ENCODE measurements at regions not wholly inside any gene's neighbourhood (a gene's known extent, or its start where the extent isn't known, plus 50 kb on each side); places are given as distances from the start of the nearest gene placed in this dataset.

DNA sequence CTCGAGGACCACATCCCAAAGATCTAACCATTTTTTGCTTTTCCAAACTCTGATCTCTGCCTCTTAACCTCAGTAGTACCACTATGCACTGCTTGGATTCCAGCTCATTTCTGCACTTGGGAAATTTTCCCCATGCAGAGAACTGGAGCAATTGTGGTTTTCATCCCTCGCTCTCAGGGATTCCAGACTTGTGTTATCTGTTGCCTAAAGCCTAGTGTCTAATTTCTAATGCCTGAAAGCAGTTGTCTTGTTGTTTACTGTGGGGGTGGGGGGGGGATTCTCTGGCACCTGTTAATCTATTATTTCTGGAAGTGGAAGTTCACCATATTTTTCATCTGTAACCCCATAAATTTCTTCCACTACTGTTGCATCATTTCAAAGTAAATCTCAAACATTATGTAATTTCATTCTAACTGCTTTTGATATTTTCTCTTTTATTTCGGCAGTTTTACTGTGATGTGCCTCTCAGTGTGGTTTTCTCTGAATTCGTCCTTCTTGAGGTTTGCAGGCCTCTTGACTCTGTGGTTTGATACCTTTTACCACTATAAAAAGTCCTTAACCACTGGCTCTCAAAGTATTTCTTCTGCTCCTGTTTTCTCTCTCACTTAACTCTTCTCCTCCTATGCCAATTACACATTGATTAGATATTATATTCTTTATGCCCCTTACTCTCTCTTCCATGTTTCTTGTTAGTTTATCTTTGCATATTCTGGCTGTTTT lies 205.6 kb upstream of the EOLA2 start:
- no peak for DNase-seq

DNA sequence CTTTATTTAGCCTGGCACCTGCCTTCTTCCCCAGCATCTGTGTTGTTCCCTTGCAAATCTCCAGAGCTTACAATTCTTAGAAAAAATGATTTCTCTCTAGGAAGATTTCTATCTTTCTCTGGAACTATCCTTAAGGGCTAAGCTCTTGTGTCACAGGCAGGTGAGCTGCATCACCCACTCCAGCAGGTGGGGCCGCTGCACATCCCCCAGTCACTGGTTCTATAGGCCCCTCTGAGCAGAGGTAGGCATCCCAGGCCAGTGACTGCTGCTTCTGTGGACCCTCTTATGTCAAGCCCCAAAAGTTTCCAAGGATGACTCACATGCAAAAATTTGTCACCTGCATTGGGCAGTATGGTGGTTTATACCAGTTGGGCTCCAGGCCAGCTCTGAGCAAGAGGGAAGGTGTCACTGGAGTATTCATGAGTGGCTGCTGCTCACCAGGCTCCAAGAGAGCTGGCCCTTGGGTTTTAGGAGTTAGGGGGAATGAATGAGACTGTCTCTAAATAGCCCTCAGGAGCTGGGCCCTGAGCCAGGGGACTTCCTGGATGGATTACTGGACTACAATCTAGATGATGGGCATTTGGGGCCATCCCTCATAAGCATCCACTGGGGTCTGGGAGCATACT lies 208.1 kb upstream of the EOLA2 start:
- DNase-seq, result no peak

DNA sequence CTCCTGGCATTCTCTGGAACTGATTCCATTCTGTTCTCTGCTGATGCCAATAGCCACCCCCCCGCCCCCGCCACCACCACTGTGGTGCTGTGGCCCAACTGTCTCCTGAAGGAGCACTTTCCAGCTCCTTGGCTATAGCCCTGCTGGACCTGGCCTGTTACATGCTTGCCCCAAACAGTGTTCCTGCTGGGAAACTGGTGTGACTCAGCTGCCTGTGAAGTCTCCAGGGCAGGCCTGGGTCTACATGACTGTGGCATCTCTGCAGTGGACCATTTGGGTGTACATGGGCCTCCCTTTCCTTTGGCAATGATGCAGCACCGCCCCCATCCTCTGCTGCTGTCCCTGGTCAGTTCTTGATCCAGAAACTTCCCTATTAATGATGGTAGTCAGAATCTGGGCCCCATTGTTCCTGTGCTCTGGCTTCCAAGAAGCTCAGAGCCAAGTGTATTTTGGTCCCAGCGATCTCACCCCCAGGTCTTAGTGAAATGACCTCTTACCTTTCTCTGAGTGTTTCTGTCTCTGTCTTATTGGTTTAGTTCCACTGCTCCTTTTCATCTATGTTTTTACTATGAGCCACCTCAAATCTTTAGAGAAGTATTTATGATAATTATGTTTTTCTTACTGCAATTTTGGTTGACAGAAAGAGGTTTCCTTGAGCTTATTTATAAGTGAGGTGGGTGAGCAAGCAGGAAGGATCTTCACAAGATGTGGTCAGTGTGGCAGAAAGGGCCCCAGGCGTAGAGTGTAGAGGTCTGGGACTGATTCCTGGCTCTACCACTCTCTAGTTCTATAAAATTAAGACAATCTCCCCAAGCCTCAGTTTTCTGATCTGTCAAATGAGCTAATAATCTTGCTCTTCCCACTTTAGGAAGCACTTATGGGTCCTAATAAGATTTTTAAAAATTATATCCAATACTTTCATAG lies 210.7 kb upstream of the EOLA2 start:
- DNase-seq, result no peak

DNA sequence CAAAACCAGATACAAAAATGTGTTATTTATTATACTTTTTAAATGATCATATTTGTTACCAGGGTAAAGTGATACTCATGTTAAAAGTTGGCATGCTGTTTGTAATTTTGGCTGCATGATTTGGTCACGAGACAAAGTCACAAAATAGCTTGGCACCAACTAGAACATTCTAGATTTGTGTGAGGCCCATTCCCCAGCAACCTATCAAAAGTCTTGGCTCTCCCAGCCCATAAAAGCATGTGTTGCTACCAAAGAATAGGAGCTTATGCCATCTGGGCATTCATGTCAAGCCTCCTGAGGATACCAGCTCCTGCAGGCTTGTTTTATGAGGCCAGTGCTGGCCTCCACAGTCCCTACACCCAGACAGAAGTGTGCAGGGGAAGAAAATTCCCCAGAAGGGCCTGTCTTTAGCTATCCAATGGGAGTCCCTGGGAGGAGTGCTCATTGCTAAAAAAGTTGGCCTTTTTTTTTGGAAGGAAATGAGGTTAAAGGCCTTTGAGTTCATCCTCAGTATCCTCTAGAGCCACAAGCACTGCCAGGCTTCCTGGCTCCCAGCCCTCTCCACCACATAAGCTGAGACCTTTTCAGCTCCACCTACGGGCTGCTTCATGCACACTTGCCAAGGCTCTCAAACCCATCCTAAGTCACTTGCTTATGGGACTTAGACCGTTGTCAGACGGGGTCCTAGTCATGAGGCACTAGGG lies 211.9 kb upstream of the EOLA2 start:
- DNase-seq, result no peak

DNA sequence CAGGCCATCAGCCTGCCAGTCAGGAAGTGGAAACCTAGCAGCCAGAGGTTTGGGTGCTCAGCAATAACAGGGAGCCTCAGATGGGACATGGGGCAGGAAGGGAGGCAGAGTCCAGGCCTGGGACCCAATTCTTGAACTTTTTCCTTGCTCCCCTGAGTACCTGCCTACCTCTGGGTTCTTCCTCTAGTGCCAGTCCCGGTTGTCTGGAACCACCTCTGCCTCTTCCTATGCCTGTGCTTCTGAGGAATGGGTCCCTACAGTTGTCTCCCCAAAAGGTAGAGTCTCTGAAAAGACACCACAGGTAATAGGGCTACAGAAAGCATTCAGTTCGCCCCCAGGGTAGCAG lies 212.4 kb upstream of the MAMLD1 start:
- DNase-seq, result no peak

DNA sequence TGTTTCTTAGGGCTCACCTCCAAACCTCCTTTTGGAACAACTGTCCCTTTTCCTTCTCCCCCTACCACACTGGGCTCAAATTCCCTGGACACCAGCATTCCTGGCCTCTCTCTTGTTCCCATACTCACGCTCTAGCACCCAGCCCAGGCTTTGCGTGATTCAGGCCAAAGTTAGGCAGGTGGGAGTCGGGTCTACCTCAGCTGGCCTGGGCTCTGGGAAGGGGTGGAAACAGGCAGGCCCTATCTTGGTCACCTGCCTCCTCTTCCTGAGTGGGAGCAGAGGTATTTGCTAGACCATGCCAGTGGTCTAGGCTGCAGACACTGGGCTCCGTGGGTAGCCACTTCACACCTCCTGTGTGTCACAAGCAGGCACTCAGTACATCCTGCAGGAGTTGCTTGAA lies 211.1 kb upstream of the MAMLD1 start:
- no peak for DNase-seq

DNA sequence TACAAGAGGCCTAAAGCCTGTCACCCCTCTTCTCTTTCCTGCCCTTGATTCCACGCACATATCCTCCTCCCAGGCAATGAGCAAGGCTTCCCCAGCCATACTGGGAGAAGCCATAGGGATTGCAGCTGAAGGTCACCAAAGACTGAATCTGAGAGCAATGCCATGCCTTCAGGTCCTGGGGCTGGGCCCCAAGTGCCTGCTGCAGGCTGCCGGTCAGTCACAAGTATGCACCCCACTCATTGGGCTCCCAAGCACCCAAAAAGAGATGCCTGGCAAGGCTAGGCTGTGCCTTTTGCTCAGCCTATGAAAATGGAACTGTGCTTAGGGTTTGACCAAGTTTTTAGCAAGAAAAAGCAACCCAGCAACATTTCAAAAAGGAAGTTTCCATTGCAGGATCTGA lies 210.6 kb upstream of the MAMLD1 start:
- no peak for DNase-seq

DNA sequence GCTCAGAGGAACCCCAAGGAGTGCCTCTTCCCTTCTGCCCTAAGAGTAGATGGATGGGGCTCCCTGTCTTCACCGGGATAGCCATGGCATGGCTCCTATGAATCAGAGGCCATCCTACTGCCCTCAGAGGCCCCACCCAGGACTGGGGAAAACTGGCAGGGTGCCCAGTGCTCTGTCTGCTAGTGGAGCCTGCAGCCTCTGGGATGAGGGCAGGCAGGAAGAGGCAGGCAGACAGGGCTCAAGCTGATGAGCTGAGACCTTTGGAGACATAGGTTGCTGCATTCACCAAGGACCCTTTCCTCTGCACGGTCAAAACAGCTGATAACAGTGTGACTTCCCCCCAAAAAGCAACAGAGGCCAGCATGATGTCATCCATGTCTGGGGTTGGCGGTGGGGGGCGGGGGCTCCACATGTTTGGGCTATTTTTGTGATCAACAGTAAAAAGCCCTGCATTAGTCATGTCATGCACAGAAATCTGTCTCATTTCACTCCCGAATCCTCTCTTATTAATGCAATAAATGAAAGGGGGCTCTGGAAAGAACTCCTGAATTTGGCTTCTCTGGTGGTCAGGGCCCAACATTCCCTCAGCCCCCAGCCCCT lies 207.6 kb upstream of the MAMLD1 start:
- no peak for DNase-seq

DNA sequence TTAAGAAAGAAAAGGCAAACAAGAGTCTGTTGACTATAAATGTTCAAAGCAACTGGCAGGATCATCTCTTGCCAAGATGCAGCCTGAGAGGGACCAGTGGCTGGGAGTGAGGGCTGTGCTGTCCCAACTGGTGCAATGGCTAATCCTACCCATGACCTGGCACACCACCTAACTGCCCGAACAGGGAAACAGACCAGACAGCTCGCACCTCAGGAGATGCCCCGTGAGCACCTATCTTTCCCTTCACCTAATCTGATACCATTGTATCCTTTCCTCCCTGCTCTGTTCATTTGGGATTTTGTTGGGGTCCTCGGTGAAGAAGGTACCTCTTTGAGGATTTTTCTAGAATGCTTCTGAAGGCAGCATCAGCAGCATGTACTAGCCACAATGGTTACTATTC lies 206.5 kb upstream of the MAMLD1 start:
- no peak for DNase-seq

DNA sequence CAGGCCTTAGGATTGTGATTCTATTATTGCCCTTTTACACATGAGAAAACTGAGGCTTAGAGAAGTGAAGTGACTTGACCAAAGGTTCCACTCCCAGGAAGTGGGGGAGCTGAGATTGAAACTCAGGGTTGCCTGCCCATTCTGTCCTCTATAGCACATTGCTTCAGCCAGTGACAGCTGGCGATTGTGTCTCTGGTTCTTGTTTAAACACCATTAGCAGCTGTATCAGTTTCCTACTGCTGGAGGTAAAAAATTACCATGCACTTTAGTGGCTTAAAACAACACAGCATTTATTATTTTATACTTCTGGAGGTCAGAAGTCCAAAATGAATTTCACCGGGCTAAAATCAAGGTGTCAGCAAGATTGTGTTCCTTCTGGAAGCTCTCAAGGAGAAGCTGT lies 205.8 kb upstream of the MAMLD1 start:
- no peak for DNase-seq

DNA sequence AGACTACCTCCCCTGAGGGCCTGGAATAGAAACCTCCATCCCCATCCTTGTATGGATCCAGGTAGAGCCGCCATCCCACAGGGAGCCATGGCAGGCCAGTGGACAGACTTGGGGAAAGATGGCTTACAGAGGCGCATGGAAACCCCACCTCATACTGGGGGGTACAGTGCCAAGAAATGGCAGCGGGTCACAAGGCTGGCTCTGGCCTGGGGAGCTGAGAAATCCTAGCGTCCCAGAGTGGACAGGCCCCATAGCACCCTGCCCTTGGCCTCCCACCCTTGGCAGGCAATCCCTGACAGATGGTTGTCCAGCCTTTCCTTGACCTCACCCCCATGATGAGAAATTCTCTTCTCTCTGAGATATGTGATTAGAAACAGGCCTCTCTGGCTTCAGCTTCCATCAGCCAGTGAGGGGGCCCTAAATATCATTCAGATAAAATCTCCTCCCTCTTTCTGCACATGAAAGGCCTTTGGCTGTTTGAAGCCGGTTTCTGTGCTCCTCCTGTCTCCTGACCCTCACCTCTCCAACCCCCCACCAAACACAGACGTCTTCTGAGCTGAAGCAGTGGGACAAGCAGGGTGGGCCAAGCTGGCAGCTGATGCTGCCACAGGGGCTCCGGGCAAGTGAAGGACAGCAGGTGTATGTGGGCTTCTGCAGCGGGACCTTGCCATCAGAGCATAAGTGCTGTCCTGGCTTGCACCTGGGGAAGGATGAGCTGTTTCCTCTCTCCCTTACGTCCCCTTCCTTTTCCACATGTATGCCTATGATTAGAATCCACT lies 204.4 kb upstream of the MAMLD1 start:
- no peak for DNase-seq

DNA sequence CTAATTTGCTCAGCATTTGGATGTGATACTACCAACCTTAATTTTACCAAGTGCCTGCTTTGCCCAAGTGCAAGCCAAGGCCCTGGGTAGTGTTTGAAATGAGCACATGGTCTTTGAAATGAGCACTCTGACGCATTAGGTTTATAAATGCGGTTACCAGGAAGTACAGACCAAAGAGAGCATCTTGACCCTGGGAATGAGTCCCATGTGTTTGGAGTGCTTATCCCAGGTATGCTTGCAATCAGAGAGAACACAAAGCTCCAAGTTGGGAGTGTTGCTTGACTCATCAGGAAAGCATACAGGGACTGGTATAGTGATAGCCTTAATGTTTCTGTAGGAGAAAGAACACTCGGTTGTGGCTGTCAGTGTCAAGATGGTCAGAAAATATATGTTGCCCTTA lies 203.6 kb upstream of the MAMLD1 start:
- DNase-seq, result no peak

DNA sequence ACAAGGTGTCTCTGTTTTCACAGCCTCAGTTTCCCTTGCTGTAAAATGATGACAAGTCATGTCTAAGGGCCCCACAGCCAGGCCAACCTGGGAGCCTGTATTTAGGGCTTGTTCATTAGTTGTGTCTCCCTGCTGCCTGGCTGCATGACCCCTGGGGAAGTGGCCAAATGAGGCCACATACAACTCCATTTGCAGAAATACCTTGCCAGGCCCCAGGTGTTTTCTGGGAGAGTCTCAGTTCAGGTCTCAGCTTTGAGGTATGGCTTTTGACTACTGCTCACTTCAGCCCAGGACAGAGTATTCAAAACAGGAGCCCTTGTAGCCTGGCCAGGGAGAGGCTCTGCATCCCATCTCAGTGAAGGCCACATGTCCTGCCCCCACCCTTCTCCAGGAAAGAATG lies 202.5 kb upstream of the MAMLD1 start:
- DNase-seq, result no peak

DNA sequence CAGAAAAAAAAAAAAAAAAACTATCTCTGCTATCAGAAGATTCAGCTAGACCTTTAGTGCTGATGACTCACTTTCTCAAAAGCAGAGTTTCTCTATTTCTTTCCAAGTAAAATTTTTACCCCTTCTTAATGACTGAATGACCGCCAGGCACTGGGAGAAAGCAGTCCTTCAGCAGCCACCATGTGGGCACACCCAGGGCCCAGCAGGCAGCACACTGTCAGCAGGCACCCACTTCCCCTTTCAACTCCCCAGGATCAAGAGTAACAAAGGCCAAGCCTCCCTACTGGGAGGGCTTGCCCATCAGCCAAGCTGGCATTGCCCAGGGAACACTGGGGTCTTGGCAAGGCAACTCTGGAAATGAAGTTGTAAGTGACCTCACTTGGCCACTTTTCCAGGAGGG lies 201.9 kb upstream of the MAMLD1 start:
- DNase-seq, result no peak

DNA sequence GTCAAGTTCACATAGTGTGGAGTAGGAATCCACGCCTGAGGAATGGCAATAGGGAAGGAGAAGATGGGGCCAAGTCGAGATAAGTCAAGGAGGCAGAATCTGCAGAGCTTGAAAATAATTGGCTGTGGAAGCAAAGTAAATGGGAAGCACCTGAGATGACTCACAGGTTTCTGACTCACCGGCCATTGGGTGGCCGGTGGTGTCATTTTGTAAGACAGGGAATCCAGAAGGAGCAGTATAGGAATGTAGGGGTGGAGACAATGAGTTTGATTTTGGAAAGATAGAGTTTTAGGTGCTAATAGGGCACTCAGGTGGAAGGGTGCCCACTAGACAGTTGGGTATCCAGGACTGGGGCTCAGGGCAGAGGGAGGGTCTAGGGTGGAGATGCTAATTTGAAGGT lies 201.0 kb upstream of the MAMLD1 start:
- no peak for DNase-seq

DNA sequence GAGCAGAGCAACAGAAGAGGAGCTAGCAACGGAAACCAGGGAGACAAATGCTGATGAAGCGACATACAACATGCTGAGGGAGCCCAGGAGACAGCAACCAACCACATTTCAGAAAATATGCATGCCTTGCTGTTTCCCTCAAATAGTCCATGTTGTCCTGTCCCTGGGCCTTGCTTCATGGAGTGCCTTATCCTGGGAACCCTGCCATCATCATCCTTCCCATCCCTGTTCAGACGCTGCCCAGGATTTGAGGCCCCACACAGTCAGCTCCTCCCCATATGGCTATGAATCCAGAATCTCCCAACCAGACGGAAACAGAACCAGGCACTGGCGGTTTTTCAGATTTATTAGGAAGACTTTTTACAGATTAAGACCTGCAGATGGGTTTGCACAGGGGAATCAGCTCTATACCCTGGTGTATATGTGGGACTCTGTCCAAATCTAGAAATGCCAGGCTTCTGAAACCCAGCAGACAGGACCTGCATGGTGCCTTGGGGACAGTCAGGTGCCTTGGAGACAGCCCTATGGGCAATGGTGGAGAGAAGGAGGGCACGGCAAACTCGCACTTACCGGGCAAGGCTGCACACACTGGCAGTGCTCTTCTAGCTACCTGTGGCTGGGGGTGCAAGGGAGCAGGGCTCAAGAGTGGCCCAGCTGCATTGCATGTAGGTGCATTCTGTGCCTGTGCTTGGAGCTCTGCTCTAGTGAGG lies 199.7 kb upstream of the MAMLD1 start:
- no peak for DNase-seq

DNA sequence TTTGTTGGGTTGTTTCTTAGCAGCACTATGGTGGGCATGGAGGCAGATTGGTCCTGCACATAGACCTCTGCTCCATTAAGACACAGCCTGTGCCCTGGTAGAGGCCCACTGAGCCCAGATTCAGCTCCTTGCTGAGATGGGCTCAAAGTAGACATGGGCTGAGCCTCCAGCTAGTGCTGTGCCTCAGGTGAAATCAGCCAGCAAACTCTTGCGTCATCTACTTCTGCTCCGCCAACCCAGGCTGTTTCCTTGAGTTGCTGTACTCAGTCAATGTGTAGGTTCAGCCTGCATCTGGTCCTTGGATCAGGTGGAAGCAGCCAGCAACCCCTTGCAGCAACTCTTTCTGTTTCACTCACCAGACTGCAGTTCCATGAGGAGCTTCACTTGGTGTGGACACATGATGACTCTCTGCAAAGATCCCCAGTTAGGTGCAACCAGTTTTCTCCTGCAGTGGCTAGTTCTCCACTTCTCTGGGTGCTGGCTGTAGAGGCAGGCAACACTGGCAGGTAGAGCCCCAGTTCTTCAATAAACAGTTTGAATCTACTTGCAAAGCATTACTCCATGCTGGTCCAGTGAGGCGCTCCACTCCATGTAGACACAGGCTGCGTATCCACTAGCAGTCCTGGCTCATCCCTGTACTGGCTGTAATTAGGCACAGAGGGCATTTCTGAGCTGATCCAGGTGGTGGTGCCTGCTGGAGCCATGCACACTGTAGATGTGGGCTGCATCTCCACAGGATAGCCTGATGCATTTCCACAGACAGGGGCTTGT lies 199.0 kb upstream of the MAMLD1 start:
- DNase-seq, result no peak

DNA sequence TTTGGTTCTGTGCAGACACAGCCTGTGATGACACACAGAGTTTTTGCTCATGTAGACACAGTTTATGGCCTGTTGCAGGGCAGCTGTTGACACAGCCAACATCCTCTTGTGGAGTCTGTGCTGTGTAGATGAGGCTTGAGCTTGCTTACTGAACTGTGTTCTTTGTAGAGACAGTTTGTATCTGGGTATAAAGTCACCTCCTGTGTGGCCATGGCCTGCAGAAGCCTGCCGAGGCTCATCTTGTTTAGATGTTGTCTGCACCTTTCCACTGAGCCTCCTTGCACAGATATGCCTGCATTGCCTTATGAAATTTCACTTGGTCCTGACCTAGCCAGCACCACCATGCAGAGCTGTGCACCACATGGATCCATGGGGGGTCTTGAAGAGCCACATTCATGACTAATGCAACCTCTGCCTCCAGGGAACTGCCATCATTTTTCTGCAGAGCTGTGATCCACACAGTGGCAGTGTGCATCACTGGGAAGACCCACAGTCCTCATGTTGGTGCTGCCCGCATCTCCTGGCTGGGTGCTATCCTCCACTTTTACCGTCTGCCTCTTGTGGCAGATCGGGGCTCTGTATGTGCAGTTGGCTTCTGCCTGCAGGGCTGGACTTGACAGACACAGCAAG lies 198.0 kb upstream of the MAMLD1 start:
- DNase-seq, result no peak

DNA sequence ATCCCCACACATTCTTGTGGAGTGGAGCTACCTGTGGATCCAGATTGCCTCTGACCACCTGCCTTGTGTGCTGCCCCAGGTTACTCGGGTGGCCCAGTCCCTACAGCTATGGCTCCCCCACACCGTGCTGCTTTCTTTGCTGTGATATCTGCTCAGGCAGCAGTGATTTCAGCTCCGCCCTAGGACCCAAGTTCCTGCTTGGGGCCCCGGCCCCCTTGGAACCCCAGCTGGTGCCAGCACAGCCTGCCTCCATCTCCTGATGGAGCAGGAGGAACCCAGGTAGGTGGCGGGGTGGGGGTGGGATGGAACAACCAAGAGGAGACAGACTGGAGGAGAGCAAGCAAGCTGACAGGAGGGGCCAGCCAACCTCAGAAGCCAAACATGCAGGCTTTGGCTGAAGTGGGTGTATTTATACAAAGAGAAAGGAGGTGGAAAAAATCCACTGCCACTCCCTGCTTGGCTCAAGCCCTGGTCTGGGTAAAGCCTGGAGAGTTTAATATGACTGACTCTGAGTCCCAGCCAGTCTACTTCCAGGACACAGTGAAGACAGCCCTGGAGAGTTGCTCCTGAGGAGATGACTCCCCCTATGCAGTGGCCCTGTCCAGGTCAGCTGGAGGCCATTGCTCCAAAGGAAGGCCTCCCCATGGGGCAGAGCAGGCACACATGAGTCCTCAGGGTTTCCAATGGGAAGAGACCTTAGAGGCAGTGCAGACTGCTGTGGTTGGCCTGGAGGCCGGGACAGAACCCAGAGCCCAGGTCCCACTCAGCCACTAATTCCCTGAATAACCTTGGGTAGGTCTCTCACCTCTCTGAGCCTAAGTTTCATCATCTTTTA lies 197.1 kb upstream of the MAMLD1 start:
- no peak for DNase-seq

Measured in CD4-positive, alpha-beta T cell treated with Interleukin-6 for 4 hours (primary cell).